ENCODE measurements at regions not wholly inside any gene's neighbourhood (a gene's known extent, or its start where the extent isn't known, plus 50 kb on each side); places are given as distances from the start of the nearest gene placed in this dataset.

DNA sequence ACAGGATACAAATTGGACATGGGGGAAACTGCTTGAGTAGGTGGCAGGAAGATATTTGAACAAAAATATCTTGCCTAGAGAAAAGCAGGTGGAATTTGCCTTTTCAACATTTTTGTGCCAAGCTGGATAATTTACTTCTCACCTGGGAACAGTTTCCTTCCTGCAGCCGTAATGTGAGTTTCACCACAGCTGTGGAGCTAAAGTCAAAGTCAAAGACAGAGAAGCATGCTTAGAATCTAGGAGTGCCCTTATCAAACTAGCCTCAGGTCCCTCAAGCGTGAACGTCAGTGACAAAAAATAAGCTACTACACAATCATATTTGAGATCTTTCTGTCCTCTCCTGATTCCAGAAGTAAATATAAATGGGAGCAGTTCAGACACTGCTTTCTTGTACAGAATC lies 588.9 kb downstream of the MAT2B start:
- POLR2A ChIA-PET (ENCODE audit: partially characterized antibody): no interaction called here
- no peaks in the 10 kb centered on the region for H3K27me3 ChIP-seq (ENCODE audit: insufficient read depth, low read length)
- no peak overlapping the region for H3K27ac Mint-ChIP-seq
- CTCF ChIA-PET (ENCODE audit: partially characterized antibody): no interaction called here
- no peak overlapping the region for H3K4me3 Mint-ChIP-seq
- H3K9me3 Mint-ChIP-seq: peaks cover 0 to 4% (median 0%) of the 10 kb centered on the region in 8 donors
- H3K4me1 Mint-ChIP-seq: no peaks in the 10 kb centered on the region
- H3K4me3 ChIP-seq (ENCODE audit: low read length in 2 of 2): no peak overlapping the region
- no peaks in the 10 kb centered on the region for H3K36me3 Mint-ChIP-seq
- no peaks in the 10 kb centered on the region for H3K9me3 ChIP-seq (ENCODE audit: control insufficient read depth in 1 of 2, low read length in 2 of 2)
- intact Hi-C loops (cut with micrococcal nuclease): no loop called here
- H3K27ac ChIP-seq (ENCODE audit: low read depth, low read length): no peak overlapping the region
- no peaks in the 10 kb centered on the region for H3K27me3 Mint-ChIP-seq
- no peaks in the 10 kb centered on the region for H3K36me3 ChIP-seq (ENCODE audit: insufficient read depth, low read length)
- H3K4me1 ChIP-seq (ENCODE audit: insufficient read depth, low read length): no peaks in the 10 kb centered on the region
- DNase-seq: no peak

DNA sequence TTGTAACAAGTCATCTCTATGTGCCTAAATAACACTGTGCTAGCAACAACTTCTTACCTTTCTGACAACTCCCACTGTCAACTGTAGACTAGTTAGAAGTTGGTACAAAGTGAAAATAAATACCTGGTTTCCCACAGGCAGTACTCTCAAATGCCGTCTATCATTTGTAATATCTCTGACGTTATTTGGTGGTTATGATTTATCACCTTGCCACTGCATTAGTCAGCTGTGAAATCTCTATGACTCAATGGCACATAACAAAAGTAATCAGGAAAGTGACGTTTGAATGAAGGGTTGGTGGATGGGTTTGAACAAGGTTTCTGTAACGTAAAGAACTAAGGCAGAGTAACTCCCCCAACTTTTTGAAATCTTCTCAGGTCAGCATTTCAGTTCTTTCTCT lies 592.3 kb downstream of the MAT2B start:
- intact Hi-C loops (cut with micrococcal nuclease): no loop called here
- CTCF ChIA-PET (ENCODE audit: partially characterized antibody): no interaction called here

DNA sequence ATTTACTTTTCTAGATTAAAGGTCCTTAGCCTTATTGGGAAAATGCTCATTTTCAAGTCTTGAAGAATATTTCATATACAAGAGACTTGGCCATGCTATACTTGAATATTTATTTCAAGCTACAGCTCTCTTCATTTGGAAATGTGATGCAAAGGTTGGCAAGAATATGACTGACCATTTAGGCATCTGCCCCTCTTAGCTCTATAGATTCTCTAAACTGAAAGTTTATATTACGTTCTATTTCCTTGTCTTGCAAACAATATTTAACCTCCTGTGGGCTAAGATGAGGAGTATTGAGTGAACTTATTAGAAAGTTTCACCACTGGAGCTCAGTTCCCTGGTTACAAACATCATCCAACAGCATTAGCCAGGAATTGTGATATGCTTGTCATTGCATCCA lies 593.1 kb downstream of the MAT2B start:
- POLR2A ChIA-PET (ENCODE audit: partially characterized antibody): no interaction called here
- no peak overlapping the region for H3K27ac Mint-ChIP-seq

More for the DNA sequence above, 592.3 kb downstream of the MAT2B start:
- Mint-ChIP-seq H3K36me3 (no peaks in the 10 kb centered on the region), H3K4me3 (no peak overlapping the region), H3K4me1 (no peaks in the 10 kb centered on the region), H3K27me3 (no peaks in the 10 kb centered on the region), H3K27ac (no peak overlapping the region), H3K9me3 (peaks cover 0 to 4% (median 0%) of the 10 kb centered on the region in 8 donors)
- no peaks in the 10 kb centered on the region for H3K27me3 ChIP-seq (ENCODE audit: insufficient read depth, low read length)
- no peaks in the 10 kb centered on the region for H3K36me3 ChIP-seq (ENCODE audit: insufficient read depth, low read length)
- H3K4me3 ChIP-seq (ENCODE audit: low read length in 2 of 2): no peak overlapping the region
- H3K4me1 ChIP-seq (ENCODE audit: insufficient read depth, low read length): no peaks in the 10 kb centered on the region
- POLR2A ChIA-PET (ENCODE audit: partially characterized antibody): no interaction called here
- DNase-seq: no peak
- H3K9me3 ChIP-seq (ENCODE audit: control insufficient read depth in 1 of 2, low read length in 2 of 2): no peaks in the 10 kb centered on the region
- no peak overlapping the region for H3K27ac ChIP-seq (ENCODE audit: low read depth, low read length)

DNA sequence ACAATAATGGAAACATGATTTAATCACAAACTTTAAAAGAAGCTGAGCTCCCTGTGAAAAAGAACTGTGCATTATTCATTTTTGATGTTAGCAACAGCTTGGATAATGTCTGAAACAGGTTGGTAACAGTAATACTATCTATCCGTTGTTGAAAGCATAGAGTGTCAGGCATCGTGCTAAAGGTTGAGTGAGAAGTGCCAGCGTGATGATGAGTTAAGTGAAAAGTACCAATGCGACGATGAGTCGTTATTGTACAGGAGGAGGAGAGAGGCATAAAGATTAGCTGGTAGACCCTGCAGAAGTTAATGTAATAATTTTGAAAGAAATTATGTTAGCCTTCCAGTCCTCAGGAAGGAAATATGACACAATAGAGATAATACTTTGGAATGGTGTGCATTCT lies 593.6 kb downstream of the MAT2B start:
- Mint-ChIP-seq H3K9me3 (peaks cover 0 to 6% (median 2%) of the 10 kb centered on the region in 8 donors), H3K4me1 (no peaks in the 10 kb centered on the region), H3K27ac (no peak overlapping the region), H3K27me3 (no peaks in the 10 kb centered on the region), H3K4me3 (no peak overlapping the region), H3K36me3 (no peaks in the 10 kb centered on the region)
- no peak for DNase-seq
- Histone ChIP-seq H3K4me3 (ENCODE audit: low read length in 2 of 2) (no peak overlapping the region), H3K36me3 (ENCODE audit: insufficient read depth, low read length) (no peaks in the 10 kb centered on the region), H3K4me1 (ENCODE audit: insufficient read depth, low read length) (no peaks in the 10 kb centered on the region), H3K27me3 (ENCODE audit: insufficient read depth, low read length) (no peaks in the 10 kb centered on the region), H3K27ac (ENCODE audit: low read depth, low read length) (no peak overlapping the region), H3K9me3 (ENCODE audit: control insufficient read depth in 1 of 2, low read length in 2 of 2) (no peaks in the 10 kb centered on the region)
- ChIA-PET CTCF (ENCODE audit: partially characterized antibody) (no interaction called here), POLR2A (ENCODE audit: partially characterized antibody) (no interaction called here)
- intact Hi-C loops (cut with micrococcal nuclease): no loop called here

More for the DNA sequence above, 593.1 kb downstream of the MAT2B start:
- H3K4me3 Mint-ChIP-seq: no peak overlapping the region
- Histone ChIP-seq H3K36me3 (ENCODE audit: insufficient read depth, low read length) (no peaks in the 10 kb centered on the region), H3K4me3 (ENCODE audit: low read length in 2 of 2) (no peak overlapping the region), H3K9me3 (ENCODE audit: control insufficient read depth in 1 of 2, low read length in 2 of 2) (no peaks in the 10 kb centered on the region), H3K27me3 (ENCODE audit: insufficient read depth, low read length) (no peaks in the 10 kb centered on the region), H3K4me1 (ENCODE audit: insufficient read depth, low read length) (no peaks in the 10 kb centered on the region), H3K27ac (ENCODE audit: low read depth, low read length) (no peak overlapping the region)
- no peak for DNase-seq
- no peaks in the 10 kb centered on the region for H3K27me3 Mint-ChIP-seq
- H3K36me3 Mint-ChIP-seq: no peaks in the 10 kb centered on the region
- peaks cover 0 to 5% (median 2%) of the 10 kb centered on the region in 8 donors for H3K9me3 Mint-ChIP-seq
- no peaks in the 10 kb centered on the region for H3K4me1 Mint-ChIP-seq
- CTCF ChIA-PET (ENCODE audit: partially characterized antibody): no interaction called here
- intact Hi-C loops (cut with micrococcal nuclease): no loop called here

DNA sequence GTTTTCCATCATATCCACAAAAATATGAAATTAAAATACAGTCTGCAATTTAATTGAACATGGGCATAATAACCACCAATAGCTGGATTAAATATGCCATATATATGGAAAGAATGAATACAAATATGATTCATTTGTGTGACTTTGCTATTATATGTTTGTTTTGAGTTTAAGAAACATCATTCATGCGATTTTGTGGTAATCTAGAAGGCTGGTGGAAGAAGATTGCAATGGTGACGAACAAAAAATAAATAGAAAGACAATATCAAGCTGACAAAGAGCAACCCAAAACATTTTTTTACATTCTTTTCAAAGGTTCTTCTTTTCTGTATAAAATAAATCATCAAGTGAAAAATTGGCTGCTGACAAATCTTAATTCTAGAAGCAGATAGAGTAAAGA lies 610.0 kb downstream of the MAT2B start:
- no peaks in the 10 kb centered on the region for H3K36me3 Mint-ChIP-seq

DNA sequence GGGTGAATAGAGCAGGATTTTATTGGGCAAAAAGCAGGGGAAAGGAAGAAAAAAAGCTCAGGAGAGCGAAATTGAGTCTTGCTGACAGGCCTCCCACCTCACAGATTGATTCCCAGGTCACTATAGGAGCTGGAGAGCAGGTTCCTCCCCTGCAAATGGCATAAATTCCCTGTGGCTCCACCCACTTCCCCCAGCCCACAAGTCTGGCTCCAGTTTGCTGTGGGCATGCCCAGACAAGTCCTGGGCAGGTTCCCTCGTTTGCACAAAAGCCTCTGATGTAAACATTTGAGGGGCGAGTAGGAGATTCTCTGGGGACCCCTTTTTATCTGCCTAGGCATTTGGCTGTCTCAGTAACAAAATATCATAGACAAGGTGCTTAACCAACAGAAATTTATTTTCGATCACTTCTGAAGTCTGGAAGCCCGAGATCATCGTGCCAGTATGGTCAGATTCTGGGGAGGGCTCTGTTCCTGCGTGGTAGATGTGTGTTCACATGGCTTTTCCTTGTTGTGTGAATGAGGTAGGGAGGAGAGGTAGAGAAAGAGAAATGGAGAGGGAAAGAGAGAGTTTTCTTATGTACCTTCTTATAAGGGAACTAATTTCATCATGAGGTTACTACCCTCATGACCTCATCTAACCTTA lies 614.5 kb downstream of the MAT2B start:
- Histone ChIP-seq H3K36me3 (ENCODE audit: insufficient read depth, low read length) (no peaks in the 10 kb centered on the region), H3K9me3 (ENCODE audit: control insufficient read depth in 1 of 2, low read length in 2 of 2) (no peaks in the 10 kb centered on the region), H3K27ac (ENCODE audit: low read depth, low read length) (no peak overlapping the region), H3K4me3 (ENCODE audit: low read length in 2 of 2) (no peak overlapping the region), H3K27me3 (ENCODE audit: insufficient read depth, low read length) (no peaks in the 10 kb centered on the region), H3K4me1 (ENCODE audit: insufficient read depth, low read length) (no peaks in the 10 kb centered on the region)
- Mint-ChIP-seq H3K27ac (no peak overlapping the region), H3K36me3 (no peaks in the 10 kb centered on the region), H3K27me3 (no peaks in the 10 kb centered on the region), H3K4me1 (no peaks in the 10 kb centered on the region), H3K4me3 (peak overlapping the region in 1 of 8 donors; percentile 31), H3K9me3 (peaks cover 0 to 8% (median 3%) of the 10 kb centered on the region in 8 donors)
- no peak for DNase-seq
- ChIA-PET POLR2A (ENCODE audit: partially characterized antibody) (no interaction called here), CTCF (ENCODE audit: partially characterized antibody) (interaction anchor here (0.6 kb wide), 1 partner anchor 91 kb away, joined by 3 read pairs; no protein-coding TSS in a partner anchor)
- intact Hi-C loops (cut with micrococcal nuclease): no loop called here

More for the DNA sequence above, 610.0 kb downstream of the MAT2B start:
- H3K27me3 ChIP-seq (ENCODE audit: insufficient read depth, low read length): no peaks in the 10 kb centered on the region
- DNase-seq: no peak
- CTCF ChIA-PET (ENCODE audit: partially characterized antibody): no interaction called here
- Mint-ChIP-seq H3K4me1 (no peaks in the 10 kb centered on the region), H3K27ac (no peak overlapping the region), H3K9me3 (peaks cover 0 to 8% (median 4%) of the 10 kb centered on the region in 8 donors), H3K27me3 (no peaks in the 10 kb centered on the region), H3K4me3 (no peak overlapping the region)
- no peaks in the 10 kb centered on the region for H3K4me1 ChIP-seq (ENCODE audit: insufficient read depth, low read length)
- H3K27ac ChIP-seq (ENCODE audit: low read depth, low read length): no peak overlapping the region
- intact Hi-C loops (cut with micrococcal nuclease): no loop called here
- no peak overlapping the region for H3K4me3 ChIP-seq (ENCODE audit: low read length in 2 of 2)
- H3K9me3 ChIP-seq (ENCODE audit: control insufficient read depth in 1 of 2, low read length in 2 of 2): no peaks in the 10 kb centered on the region
- POLR2A ChIA-PET (ENCODE audit: partially characterized antibody): no interaction called here
- H3K36me3 ChIP-seq (ENCODE audit: insufficient read depth, low read length): no peaks in the 10 kb centered on the region

DNA sequence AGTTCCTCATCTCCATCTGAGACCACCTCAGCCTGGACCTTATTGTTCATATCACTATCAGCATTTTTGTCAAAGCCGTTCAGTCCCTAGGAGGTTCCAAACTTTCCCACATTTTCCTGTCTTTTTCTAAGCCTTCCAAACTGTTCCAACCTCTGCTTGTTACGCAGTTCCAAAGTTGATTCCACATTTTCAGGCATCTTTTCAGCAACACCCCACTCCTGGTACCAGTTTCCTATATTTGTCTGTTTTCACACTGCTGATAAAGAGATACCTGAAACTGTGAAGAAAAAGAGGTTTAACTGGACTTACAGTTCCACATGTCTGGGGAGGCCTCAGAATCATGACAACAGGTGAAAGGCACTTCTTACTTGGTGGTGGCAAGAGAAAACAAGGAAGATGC lies 622.1 kb downstream of the MAT2B start:
- no peaks in the 10 kb centered on the region for H3K4me1 Mint-ChIP-seq
- intact Hi-C loops (cut with micrococcal nuclease): no loop called here
- H3K4me3 ChIP-seq (ENCODE audit: low read length in 2 of 2): no peak overlapping the region
- DNase-seq: no peak
- no peak overlapping the region for H3K27ac ChIP-seq (ENCODE audit: low read depth, low read length)
- ChIA-PET CTCF (ENCODE audit: partially characterized antibody) (no interaction called here), POLR2A (ENCODE audit: partially characterized antibody) (no interaction called here)
- no peaks in the 10 kb centered on the region for H3K4me1 ChIP-seq (ENCODE audit: insufficient read depth, low read length)
- H3K36me3 ChIP-seq (ENCODE audit: insufficient read depth, low read length): no peaks in the 10 kb centered on the region
- no peaks in the 10 kb centered on the region for H3K27me3 ChIP-seq (ENCODE audit: insufficient read depth, low read length)
- H3K36me3 Mint-ChIP-seq: no peaks in the 10 kb centered on the region
- no peak overlapping the region for H3K27ac Mint-ChIP-seq
- no peaks in the 10 kb centered on the region for H3K27me3 Mint-ChIP-seq
- H3K9me3 ChIP-seq (ENCODE audit: control insufficient read depth in 1 of 2, low read length in 2 of 2): no peaks in the 10 kb centered on the region
- peaks cover 0 to 48% (median 25%) of the 10 kb centered on the region in 8 donors for H3K9me3 Mint-ChIP-seq
- H3K4me3 Mint-ChIP-seq: no peak overlapping the region

DNA sequence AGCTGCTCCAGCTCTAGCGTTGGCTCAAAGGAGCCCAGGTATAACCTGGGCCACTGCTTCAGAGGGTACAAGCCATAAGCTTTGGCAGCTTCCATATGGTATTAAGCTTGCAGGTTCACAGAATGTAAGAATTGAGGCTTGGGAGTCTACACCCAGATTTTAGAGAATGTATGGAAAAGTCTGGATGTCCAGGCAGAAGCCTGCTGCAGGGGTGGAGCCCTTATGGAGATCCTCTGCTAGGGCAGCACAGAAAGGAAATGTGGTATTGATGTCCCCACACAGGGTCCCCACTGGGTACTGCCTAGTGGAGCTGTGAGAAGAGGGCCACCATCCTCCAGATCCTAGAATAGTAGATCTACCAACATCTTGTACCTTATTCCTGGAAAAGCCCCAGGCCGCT lies 626.9 kb downstream of the MAT2B start:
- no peak for DNase-seq
- H3K4me3 ChIP-seq (ENCODE audit: low read length in 2 of 2): no peak overlapping the region
- intact Hi-C loops (cut with micrococcal nuclease): no loop called here
- Mint-ChIP-seq H3K36me3 (no peaks in the 10 kb centered on the region), H3K4me3 (no peak overlapping the region), H3K27ac (no peak overlapping the region), H3K4me1 (no peaks in the 10 kb centered on the region), H3K9me3 (peaks cover 0 to 50% (median 18%) of the 10 kb centered on the region in 8 donors), H3K27me3 (no peaks in the 10 kb centered on the region)
- H3K27ac ChIP-seq (ENCODE audit: low read depth, low read length): no peak overlapping the region
- no peaks in the 10 kb centered on the region for H3K9me3 ChIP-seq (ENCODE audit: control insufficient read depth in 1 of 2, low read length in 2 of 2)
- CTCF ChIA-PET (ENCODE audit: partially characterized antibody): no interaction called here
- POLR2A ChIA-PET (ENCODE audit: partially characterized antibody): no interaction called here
- no peaks in the 10 kb centered on the region for H3K27me3 ChIP-seq (ENCODE audit: insufficient read depth, low read length)
- no peaks in the 10 kb centered on the region for H3K4me1 ChIP-seq (ENCODE audit: insufficient read depth, low read length)
- H3K36me3 ChIP-seq (ENCODE audit: insufficient read depth, low read length): no peaks in the 10 kb centered on the region

Data from CD4-positive, alpha-beta memory T cell (primary cell).